DMS114 treated with DMSO at 0.1 percent for 48 hours (cell line): ENCODE measurements at regions not wholly inside any gene's neighbourhood (a gene's known extent, or its start where the extent isn't known, plus 50 kb on each side); places are given as distances from the start of the nearest gene placed in this dataset.

Source experiments
- DNase-seq: peaks from one replicate; lab custom pipeline; 2025; ENCODE audit not compliant: unreplicated experiment; lab: John Stamatoyannopoulos, UW

GRCh38 chr5:20678814-20679298, 690.9 kb upstream of the CDH18 start:
- DNase-seq, result no peak

- DNase-seq, result no peak
These were observed 690.4 kb upstream of the CDH18 start for GRCh38 chr5:20678386-20678785.

DNA sequence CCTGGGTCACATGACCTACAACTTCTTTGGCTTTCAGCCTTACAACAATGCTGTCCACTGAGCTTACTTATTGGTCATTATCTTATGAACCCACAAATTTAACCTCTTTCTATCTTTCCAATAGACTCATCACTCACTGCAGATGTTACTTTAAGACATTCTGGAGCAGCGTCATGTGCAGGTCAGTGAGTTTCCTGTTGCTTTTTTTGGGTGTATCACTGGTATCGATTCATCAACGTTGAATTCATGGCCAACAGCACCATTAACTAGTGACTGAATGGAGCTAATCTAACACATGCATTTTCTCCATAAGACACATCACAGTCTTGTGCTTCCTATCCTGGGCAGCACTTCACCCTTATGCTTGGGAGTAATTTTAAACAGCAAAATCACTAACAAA, 672.6 kb upstream of the CDH18 start:
- no peak for DNase-seq

- DNase-seq, result no peak
These were observed 668.3 kb upstream of the CDH18 start for GRCh38 chr5:20656262-20656661.

GRCh38 chr5:20655211-20655610, 667.2 kb upstream of the CDH18 start:
- no peak for DNase-seq

DNA sequence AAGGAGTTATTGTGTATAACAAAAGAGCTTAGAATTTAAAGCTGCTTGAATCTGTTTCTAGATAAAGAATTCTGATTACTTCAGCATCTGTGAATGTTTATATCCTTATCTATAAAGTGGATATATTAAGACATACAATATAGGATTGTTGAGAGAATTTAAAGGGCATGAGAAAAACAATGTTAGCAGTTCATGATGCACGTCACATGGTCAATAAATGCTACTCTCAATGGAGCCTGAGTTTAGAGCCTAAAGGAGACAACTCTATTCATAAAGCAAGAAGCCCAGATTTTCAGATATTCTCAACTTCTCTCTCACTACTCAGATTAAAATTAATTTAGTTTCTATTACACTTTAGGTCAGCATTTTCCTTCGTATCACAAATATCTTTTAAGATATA, 666.7 kb upstream of the CDH18 start:
- no peak for DNase-seq

DNA sequence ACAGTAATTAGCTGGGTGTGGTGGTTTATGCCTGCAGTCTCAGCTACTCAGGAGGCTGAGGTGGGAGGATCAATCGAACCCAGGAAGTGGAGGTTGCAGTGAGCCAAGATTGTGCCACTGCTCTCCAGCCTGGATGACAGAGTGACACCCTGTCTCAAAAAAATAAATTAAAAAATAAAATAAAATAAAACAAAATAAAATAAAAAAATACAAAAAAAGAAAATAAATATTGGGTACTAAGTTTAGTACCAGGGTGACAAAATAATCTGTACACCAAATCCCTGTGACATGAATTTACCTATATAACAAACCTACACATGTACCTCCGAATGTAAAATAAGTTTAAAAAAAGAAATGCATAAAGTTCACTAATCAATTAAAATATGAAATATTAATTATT, 666.0 kb upstream of the CDH18 start:
- DNase-seq, result no peak

DNA sequence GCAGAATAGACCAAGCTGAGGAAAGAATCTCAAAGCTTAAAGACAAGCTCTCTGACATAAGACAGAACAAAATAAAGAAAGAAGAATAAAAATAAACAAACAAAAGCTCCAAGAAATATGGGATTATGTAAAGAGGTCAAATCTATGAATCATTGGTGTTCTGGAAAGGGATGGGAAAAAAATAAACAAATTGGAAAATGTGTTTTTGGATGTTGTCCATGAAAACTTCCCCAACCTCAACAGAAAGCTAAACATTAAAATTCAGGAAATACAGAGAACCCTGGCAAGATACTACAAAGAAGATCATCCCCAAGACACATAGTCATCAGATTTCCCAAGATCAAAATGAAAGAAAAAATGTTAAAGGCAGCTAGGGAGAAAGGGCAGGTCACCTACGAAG, 662.0 kb upstream of the CDH18 start:
- no peak for DNase-seq

GRCh38 chr5:20648981-20649380, 661.0 kb upstream of the CDH18 start:
- no peak for DNase-seq

GRCh38 chr5:20636686-20637085, 648.7 kb upstream of the CDH18 start:
- DNase-seq, result no peak

DNA sequence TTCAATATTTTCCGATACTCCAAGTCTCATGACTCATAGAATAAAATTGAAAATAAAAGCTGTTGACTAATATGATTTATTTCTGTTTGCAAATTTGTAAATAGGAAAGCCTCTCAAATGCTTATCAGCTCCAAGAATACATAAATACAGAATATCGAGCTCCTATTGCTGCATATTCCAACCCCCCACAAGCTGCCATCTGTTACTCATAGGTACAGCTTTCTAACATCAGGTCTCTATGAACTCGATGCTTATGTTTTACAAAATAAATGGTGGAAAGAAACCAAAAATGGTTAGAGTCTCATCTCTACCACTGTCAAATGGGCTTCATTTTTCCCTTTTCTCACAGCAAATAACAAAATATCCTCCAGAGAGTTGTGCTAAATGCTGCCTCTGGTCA, 631.6 kb upstream of the CDH18 start:
- DNase-seq, result no peak

GRCh38 chr5:20618340-20618739, 630.3 kb upstream of the CDH18 start:
- no peak for DNase-seq

GRCh38 chr5:20617841-20618240, 629.8 kb upstream of the CDH18 start:
- DNase-seq, result no peak

GRCh38 chr5:20615888-20616563, 628.0 kb upstream of the CDH18 start:
- DNase-seq, result no peak

GRCh38 chr5:20611620-20612019, 623.6 kb upstream of the CDH18 start:
- no peak for DNase-seq

DNA sequence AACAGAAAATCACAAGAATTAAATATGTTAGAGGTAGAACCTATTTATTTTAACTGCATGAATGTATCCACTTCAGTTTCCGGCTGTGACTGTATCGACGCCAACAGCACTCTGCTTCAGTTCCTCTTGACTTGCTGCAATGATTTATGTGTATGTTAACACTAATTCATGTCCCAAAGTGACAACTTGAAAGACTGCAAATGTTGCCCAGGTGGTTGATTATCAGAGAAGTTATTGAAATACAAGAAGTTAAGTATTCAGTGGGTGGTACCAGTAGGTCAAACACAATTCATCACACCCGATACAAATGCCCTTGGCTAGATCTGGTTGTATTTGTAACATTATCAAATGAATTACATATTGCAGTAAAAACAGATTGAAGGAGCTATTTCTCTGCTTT, 622.7 kb upstream of the CDH18 start:
- DNase-seq, result no peak

- DNase-seq, result no peak
These were observed 621.1 kb upstream of the CDH18 start for GRCh38 chr5:20609126-20609525.

DNA sequence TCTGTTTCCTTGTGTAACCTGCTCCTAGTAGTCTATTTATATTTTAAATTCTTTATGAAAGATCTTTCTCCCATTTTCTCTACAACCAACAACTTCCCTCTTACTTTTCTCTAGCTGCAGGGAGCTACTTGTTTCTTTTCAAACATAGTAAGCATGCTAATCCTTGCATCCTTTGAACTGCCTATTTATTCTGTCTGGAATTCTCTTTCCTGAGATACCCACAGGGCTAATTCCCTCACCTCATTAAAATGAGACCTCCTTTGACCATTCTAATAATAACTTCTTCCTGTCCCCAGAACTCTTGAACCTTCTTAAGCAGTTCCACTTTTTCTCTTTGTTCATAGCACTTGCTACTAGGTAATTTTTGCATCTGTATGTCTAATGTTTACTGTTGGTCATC, 620.6 kb upstream of the CDH18 start:
- no peak for DNase-seq

GRCh38 chr5:20605732-20606525, 617.9 kb upstream of the CDH18 start:
- DNase-seq, result no peak

DNA sequence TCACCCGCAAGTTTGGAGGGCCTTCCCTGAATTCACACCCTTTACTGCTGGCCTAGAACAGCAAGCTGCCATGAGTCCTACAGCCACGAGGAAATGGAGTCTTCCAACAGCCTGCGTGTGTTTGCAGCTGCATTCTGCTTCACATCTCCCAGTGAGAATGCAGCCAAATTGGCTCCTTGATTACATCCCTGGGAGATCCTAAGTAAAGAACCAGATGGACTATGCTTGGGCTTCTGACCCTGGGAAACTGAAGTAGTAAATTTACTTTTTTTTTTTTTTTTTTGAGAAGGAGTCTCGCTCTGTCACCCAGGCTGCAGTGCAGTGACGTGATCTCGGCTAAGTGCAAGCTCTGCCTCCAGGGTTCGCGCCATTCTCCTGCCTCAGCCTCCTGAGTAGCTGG, 617.0 kb upstream of the CDH18 start:
- DNase-seq, result no peak

DNA sequence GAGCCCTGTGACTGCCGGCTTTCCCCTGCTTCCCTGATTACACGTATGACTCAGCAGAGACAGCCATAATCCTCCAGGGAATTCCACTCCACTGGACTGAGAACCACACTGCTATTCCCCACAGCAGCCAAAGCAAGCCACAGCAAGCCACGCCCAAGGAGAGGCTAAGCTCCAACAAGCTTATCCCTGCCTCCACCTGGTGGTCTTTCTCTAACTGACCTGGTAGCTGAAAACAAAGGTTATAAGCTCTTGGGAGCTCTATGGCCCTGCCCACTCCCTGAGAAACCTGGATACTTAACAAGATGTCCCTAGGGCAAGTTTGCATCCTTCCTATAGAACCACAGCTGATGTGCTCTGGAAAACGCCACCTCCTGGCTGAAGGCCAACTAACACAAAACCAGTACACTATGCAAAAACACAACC, 613.7 kb upstream of the CDH18 start:
- no peak for DNase-seq

DNA sequence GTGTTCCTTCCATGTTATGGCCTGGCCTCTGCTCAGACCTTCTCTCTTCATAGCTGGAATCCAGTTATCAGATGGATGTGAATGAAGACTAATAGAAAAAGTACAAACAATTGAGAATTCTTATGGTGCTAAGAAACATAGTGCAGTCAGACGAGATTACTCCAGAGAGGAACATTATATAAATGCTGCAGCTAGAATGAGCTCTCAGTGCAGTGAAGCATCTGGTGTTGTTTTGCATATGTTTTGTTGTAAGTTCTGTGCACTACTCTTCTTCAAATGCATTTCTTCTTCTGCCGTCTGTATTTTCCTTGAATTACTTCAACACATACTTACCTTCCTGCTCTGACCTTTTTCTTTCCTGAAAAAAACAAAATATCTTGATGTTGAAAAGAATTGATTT, 602.4 kb upstream of the CDH18 start:
- DNase-seq, result no peak

- no peak for DNase-seq
These were observed 587.6 kb upstream of the CDH18 start for GRCh38 chr5:20575571-20575970.
